Nephron (organoid): ENCODE measurements at regions not wholly inside any gene's neighbourhood (a gene's known extent, or its start where the extent isn't known, plus 50 kb on each side); places are given as distances from the start of the nearest gene placed in this dataset.

Source experiments
- H3K27ac Mint-ChIP-seq, 3 experiments: 2 replicates each; pipeline ENCODE4 v1.8.0; 2020; ENCODE audit warnings: mixed read lengths in 3 of 3, mild to moderate bottlenecking in 2 of 3, moderate library complexity in 1 of 3
- H3K27me3 Mint-ChIP-seq: 2 replicates; pipeline ENCODE4 v1.8.0; 2021; ENCODE audit warnings: low read depth, mild to moderate bottlenecking, moderate library complexity, mixed read lengths
- H3K36me3 Mint-ChIP-seq: 2 replicates; pipeline ENCODE4 v1.8.0; 2020; ENCODE audit warnings: low read depth, mixed read lengths
- H3K4me1 Mint-ChIP-seq: 2 replicates; pipeline ENCODE4 v1.8.0; 2020; ENCODE audit warnings: mixed read lengths
- H3K4me3 Mint-ChIP-seq, 3 experiments: 2 replicates each; pipeline ENCODE4 v1.8.0; 2020; ENCODE audit warnings: mild to moderate bottlenecking in 3 of 3, mixed read lengths in 3 of 3, moderate library complexity in 2 of 3
- H3K9me3 Mint-ChIP-seq: 2 replicates; pipeline ENCODE4 v1.8.0; 2020; ENCODE audit warnings: mixed read lengths
- CTCF ChIP-seq, 3 experiments: fragments of 200-600 bp; sonication (generic); IDR thresholded peaks; one replicate each; pipeline ENCODE4 v1.5.0; 2021; ENCODE audit warnings: antibody characterized with exemption in 3 of 3; ENCODE audit not compliant: unreplicated experiment in 3 of 3

- no peak overlapping the region for H3K27ac Mint-ChIP-seq
- H3K27me3 Mint-ChIP-seq, result no peaks in the 10 kb centered on the region
- no peak for TF ChIP-seq CTCF (IDR thresholded peaks at IDR 0.05; ENCODE audit: unreplicated experiment in 3 of 3)
- no peaks in the 10 kb centered on the region for H3K9me3 Mint-ChIP-seq
- no peaks in the 10 kb centered on the region for H3K36me3 Mint-ChIP-seq
- no peak overlapping the region for H3K4me3 Mint-ChIP-seq
- peaks cover 40% of the 10 kb centered on the region for H3K4me1 Mint-ChIP-seq
These were observed 201.8 kb upstream of the RFC3 start for GRCh38 chr13:33616130-33616529.

- Mint-ChIP-seq H3K4me1 (peaks cover 32% of the 10 kb centered on the region), H3K27me3 (no peaks in the 10 kb centered on the region), H3K9me3 (no peaks in the 10 kb centered on the region), H3K4me3 (no peak overlapping the region), H3K36me3 (no peaks in the 10 kb centered on the region), H3K27ac (no peak overlapping the region)
- TF ChIP-seq CTCF (IDR thresholded peaks at IDR 0.05; ENCODE audit: unreplicated experiment in 3 of 3), result no peak
These were observed 200.9 kb upstream of the RFC3 start for GRCh38 chr13:33617055-33617454.

GRCh38 chr13:33624253-33624652 lies 193.7 kb upstream of the RFC3 start:
- no peaks in the 10 kb centered on the region for H3K36me3 Mint-ChIP-seq
- no peaks in the 10 kb centered on the region for H3K27me3 Mint-ChIP-seq
- no peak overlapping the region for H3K27ac Mint-ChIP-seq

GRCh38 chr13:33624740-33625139 lies 193.2 kb upstream of the RFC3 start:
- Mint-ChIP-seq H3K27me3 (no peaks in the 10 kb centered on the region), H3K4me1 (peaks cover 15% of the 10 kb centered on the region), H3K36me3 (no peaks in the 10 kb centered on the region), H3K4me3 (no peak overlapping the region), H3K27ac (no peak overlapping the region), H3K9me3 (no peaks in the 10 kb centered on the region)
- no peak for TF ChIP-seq CTCF (IDR thresholded peaks at IDR 0.05; ENCODE audit: unreplicated experiment in 3 of 3)

More at GRCh38 chr13:33624253-33624652, 193.7 kb upstream of the RFC3 start:
- no peak for TF ChIP-seq CTCF (IDR thresholded peaks at IDR 0.05; ENCODE audit: unreplicated experiment in 3 of 3)
- H3K4me3 Mint-ChIP-seq, result no peak overlapping the region
- H3K9me3 Mint-ChIP-seq, result no peaks in the 10 kb centered on the region
- peaks cover 15% of the 10 kb centered on the region for H3K4me1 Mint-ChIP-seq

- H3K4me3 Mint-ChIP-seq, result no peak overlapping the region
- H3K4me1 Mint-ChIP-seq, result peaks cover 15% of the 10 kb centered on the region
- H3K36me3 Mint-ChIP-seq, result no peaks in the 10 kb centered on the region
- H3K27ac Mint-ChIP-seq, result peak overlapping the region in 1 of 3 experiments; percentile 21
- H3K27me3 Mint-ChIP-seq, result no peaks in the 10 kb centered on the region
- TF ChIP-seq CTCF (IDR thresholded peaks at IDR 0.05; ENCODE audit: unreplicated experiment in 3 of 3), result no peak
- no peaks in the 10 kb centered on the region for H3K9me3 Mint-ChIP-seq
These were observed 191.5 kb upstream of the RFC3 start for GRCh38 chr13:33626407-33626806.

GRCh38 chr13:33628662-33629061 lies 189.3 kb upstream of the RFC3 start:
- peaks cover 17% of the 10 kb centered on the region for H3K4me1 Mint-ChIP-seq
- TF ChIP-seq CTCF (IDR thresholded peaks at IDR 0.05; ENCODE audit: unreplicated experiment in 3 of 3), result no peak
- no peaks in the 10 kb centered on the region for H3K36me3 Mint-ChIP-seq
- H3K9me3 Mint-ChIP-seq, result no peaks in the 10 kb centered on the region
- no peak overlapping the region for H3K4me3 Mint-ChIP-seq
- H3K27me3 Mint-ChIP-seq, result no peaks in the 10 kb centered on the region
- no peak overlapping the region for H3K27ac Mint-ChIP-seq
